HL-60/S4 (cell line): ENCODE measurements at regions not wholly inside any gene's neighbourhood (a gene's known extent, or its start where the extent isn't known, plus 50 kb on each side); places are given as distances from the start of the nearest gene placed in this dataset.

Source experiments
- in situ Hi-C: fragments of 300-500 bp; cut with MboI; formaldehyde crosslinking; loops from 2 replicates; pipeline ENCODE4 v1.14.3; 2022; ENCODE audit warnings: low sequenced_read_pairs

- in situ Hi-C loops: no loop called here
Observed at GRCh38 chr11:112508750-112509149, 248.1 kb upstream of the PLET1 start.

- in situ Hi-C loops: no loop called here
Observed at GRCh38 chr11:112509300-112509699, 248.6 kb upstream of the PLET1 start.

DNA sequence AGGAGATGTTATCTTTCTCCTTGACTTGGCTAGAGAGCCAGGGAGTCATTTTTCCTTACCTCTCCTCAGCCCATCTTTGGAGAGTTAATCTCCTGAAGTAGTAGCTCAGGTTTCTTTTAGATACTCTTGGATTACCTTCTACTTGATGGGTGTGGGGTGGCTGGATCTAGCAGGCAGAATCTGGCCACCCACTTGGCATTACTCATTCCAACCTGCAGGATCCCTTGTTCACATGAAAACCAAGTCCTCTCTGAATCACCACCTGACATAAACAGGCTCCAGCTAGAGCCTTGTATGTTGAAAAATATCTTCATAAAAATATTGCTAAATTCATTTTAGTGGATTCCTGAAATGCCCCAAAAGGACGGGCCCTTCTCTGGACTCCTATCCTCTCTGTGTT is 250.6 kb upstream of the PLET1 start:
- in situ Hi-C loops: no loop called here

- in situ Hi-C loops: no loop called here
Observed at GRCh38 chr11:112511911-112512310, 251.3 kb upstream of the PLET1 start.

- in situ Hi-C loops: no loop called here
Observed at GRCh38 chr11:112513417-112513816, 252.8 kb upstream of the PLET1 start.

DNA sequence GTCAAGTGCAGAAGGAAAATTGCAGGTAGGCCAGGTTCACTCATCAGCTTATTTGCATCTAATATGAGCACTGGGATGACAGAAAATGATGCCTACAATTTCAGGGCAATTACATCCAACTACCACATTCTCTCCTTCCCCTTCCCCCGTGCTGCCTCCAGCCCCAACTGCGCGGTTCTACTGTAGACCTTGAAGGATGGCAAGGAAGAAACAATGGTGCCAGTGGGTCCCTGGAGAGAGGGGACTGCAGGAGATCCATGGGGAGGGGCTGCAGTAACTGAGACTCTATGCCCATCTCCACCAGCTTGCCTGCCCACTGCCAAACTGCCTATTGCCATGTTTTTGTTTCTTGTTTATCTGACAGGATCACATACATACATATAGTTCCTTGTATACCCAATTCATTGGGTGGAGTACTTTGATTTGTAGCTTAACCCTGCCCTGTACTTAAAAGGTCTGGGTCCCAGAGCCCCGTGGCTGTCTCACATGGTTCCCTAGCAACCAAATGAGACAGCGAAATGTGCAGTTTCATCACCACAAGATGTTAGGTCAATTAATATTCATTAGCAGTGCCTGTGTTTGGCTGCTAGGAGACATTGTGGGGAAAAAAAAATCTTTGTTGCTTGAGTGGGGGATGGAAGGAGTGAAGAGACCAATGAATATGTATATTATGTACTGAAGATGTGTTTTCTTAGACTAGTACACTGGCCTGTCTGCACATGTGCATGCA is 253.5 kb upstream of the PLET1 start:
- in situ Hi-C loops: no loop called here

- in situ Hi-C loops: no loop called here
Observed at GRCh38 chr11:112516261-112516660, 255.6 kb upstream of the PLET1 start.

GRCh38 chr11:112516755-112517154 is 256.1 kb upstream of the PLET1 start:
- in situ Hi-C loops: no loop called here

- in situ Hi-C loops: no loop called here
Observed at GRCh38 chr11:112518371-112518770, 257.7 kb upstream of the PLET1 start.

DNA sequence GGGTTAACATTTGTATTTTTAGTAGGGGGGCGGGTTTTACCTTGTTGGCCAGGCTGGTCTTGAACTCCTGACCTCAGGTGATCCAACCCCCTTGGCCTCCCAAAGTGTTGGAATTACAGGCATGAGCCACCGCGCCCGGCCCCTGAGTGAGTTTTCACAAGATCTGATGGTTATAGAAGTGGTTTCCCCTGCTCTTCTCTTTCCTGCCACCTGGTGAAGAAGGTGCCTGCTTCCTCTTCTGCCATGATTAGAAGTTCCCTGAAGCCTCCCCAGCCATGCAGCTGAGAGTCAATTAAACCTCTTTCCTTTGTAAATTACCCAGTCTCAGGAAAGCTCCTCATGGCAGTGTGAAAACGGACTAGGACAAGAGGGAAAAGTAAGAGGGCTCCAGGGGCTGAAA is 259.1 kb upstream of the PLET1 start:
- in situ Hi-C loops: no loop called here

GRCh38 chr11:112520354-112520753 is 259.7 kb upstream of the PLET1 start:
- in situ Hi-C loops: no loop called here

GRCh38 chr11:112522536-112522935 is 261.9 kb upstream of the PLET1 start:
- in situ Hi-C loops: no loop called here

GRCh38 chr11:112523031-112523430 is 262.4 kb upstream of the PLET1 start:
- in situ Hi-C loops: no loop called here

- in situ Hi-C loops: no loop called here
Observed at GRCh38 chr11:112523477-112523876, 262.8 kb upstream of the PLET1 start.

DNA sequence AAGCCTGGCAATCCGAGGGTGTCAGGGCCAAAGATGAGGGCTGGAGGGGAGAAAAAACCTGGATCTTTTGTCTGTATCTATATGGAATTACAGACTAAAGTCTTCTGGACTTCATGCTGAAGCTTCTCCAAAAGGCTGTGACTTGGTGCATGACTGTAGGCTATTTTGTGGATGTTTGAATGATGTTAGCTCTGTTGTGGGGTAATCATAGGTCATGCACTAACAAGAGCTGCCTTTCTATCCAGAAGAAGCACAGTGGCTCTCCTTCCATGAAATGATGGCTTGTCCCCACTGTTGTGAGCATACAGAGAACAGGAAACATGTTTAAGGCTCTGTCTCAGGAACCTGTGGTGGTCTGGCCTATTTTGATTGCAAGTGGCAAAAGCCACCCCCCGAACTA is 263.3 kb upstream of the PLET1 start:
- in situ Hi-C loops: no loop called here

GRCh38 chr11:112524798-112525197 is 264.1 kb upstream of the PLET1 start:
- in situ Hi-C loops: no loop called here

GRCh38 chr11:112525270-112525669 is 264.6 kb upstream of the PLET1 start:
- in situ Hi-C loops: no loop called here

DNA sequence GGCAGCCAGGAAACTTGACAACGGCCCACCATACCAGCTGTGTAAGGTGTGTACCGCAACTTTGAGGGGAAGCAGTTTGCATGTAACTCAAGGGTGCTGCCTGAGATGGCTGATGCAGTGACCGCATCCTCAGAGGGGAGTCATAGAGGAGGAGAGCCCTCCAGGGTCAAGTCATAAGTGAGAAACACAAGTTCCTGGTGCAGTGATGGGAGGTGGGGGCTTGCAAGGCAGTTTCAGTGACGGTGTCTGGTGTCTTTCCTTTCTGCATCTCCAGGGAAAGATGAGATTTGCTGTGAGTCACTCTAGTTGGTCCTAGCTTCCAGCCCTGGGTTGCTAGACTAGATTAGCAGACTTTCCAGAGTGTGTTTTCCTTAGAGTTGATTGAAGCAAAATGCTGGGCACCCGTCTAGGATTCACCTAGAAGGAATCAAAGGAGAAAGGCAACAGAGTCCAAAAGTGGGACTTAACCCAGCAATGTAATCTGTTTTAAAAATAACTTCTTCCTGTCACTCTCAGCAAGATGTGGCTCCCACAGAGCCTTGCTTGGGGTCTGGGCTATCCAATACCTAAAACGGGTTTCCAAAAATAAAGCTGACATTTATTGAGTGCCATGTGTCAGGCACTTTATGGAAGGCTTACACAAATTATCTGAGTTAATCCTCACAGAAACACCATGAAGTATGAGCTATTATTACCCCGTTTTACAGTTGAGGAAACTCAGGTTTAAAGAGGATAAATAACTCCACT is 265.4 kb upstream of the PLET1 start:
- in situ Hi-C loops: no loop called here

DNA sequence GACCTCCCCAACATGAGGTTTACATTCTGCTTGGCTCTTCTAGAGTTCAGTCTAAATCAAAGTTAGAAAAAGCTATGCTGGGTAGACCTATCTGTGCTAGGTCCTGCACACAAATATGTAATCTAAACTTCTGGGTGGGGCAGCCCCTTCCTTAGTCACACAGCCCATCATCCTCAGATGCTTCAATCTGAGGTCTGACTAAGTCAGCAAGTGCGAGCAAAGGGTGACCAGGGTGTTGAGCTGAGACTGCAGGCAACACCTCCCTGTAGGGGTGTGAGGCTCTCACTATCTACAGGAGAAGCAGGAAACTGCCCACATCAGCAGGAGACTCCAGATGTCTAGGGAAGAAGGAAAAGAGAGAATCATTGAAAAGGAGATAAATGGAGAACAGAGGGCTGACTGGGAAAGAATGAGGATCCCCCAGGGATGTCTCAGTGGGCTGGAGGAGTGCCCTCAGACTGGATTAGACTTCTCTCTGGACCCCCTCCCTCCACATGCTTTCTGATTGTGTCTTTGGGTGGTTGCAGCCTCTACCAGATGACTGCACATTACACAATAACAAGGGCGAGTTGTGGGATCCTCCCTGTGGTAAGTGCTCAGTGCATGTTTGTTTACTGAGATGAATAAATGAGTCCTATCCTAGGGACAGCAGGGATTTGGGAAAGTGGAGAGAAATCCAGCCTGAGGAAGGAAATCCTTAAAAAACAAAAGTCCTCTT is 266.2 kb upstream of the PLET1 start:
- in situ Hi-C loops: no loop called here

DNA sequence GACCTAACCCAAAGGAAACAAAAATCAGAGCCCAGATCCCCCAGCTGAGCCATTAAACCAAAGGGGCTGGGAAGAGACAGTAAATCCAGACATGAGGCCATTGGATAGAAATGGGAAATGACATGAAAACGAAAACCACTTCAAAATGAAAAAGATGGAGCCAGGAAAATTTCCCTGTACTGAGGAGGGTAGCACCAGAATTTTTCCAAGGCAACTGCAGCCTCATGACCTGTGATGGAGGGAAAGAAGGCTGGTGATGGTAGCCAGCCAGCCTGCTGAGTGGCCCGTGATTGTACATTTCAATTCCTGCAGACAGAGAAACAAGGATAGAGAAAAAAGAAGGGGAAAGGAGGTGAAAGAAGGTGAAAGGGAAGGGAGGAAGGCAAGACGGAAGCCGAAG is 268.4 kb upstream of the PLET1 start:
- in situ Hi-C loops: no loop called here

- in situ Hi-C loops: no loop called here
Observed at GRCh38 chr11:112532506-112532905, 271.8 kb upstream of the PLET1 start.

DNA sequence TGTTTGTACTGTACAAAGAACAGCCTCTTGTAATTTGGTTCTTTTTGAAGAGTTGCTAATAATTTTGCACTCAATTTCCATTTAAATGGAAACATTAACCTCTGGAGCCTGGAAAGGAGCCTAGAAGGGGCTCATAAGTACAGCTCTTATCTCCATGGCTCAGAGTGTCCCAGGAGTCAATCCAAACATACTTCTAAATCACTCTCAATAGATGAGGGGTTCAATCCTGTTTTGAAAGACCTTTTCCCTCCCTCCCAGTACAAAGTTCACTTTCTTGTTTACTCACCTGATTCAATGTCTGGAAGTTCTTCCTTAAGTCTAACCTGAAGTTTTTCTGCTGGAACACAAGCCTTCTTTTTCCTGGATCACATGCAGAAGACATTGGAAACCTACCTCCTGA is 273.0 kb upstream of the PLET1 start:
- in situ Hi-C loops: no loop called here
